ENCODE measurements at regions not wholly inside any gene's neighbourhood (a gene's known extent, or its start where the extent isn't known, plus 50 kb on each side); places are given as distances from the start of the nearest gene placed in this dataset.

GRCh38 chr10:4506095-4506494, 319.9 kb upstream of the AKR1E2 start:
- no peak for TF ChIP-seq FOXM1 (IDR thresholded peaks at IDR 0.05; ENCODE audit: borderline replicate concordance, low read depth)
- no peak for TF ChIP-seq YY1 (IDR thresholded peaks at IDR 0.05; ENCODE audit: low read depth)
- no peak for TF ChIP-seq EP300 (IDR thresholded peaks at IDR 0.05; ENCODE audit: borderline replicate concordance)
- TF ChIP-seq RAD21 (IDR thresholded peaks at IDR 0.05; ENCODE audit: low read depth): no peak
- no peak for TF ChIP-seq MAX (IDR thresholded peaks at IDR 0.05)
- no peak for TF ChIP-seq CREB1 (IDR thresholded peaks at IDR 0.05; ENCODE audit: low read depth)
- TF ChIP-seq USF1 (IDR thresholded peaks at IDR 0.05): no peak
- TF ChIP-seq TEAD4 (IDR thresholded peaks at IDR 0.05): no peak
- TF ChIP-seq TAF1 (IDR thresholded peaks at IDR 0.05; ENCODE audit: low read depth): no peak

Data from Ishikawa (cell line).